Activated CD8-positive, alpha-beta memory T cell treated with anti-CD3 and anti-CD28 coated beads for 4 hours (primary cell): ENCODE measurements at regions not wholly inside any gene's neighbourhood (a gene's known extent, or its start where the extent isn't known, plus 50 kb on each side); places are given as distances from the start of the nearest gene placed in this dataset.

ENCODE experiments used
- DNase-seq, 2 donors: peaks; one replicate each; pipeline ENCODE4 v3.0.0-alpha.2; 2020; ENCODE audit warnings: low read depth in 2 of 2

DNA sequence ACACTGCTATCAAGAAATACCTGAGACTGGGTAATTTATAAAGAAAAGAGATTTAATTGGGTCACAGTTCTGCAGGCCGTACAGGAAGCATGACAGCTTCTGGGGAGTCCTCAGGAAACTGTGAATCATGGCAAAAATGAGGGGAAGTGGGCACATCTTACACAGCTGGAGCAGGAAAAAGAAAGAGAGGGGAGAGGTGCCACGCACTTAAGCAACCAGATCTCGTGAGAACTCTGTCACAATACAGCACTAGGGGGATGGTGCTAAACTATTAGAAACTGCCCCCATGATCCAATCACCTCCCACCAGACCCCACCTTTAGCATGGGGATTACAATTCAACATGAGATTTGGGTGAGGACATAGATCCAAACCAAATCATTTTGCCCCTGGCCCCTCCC is 105.5 kb upstream of the CPLX2 start:
- DNase-seq: no peak

DNA sequence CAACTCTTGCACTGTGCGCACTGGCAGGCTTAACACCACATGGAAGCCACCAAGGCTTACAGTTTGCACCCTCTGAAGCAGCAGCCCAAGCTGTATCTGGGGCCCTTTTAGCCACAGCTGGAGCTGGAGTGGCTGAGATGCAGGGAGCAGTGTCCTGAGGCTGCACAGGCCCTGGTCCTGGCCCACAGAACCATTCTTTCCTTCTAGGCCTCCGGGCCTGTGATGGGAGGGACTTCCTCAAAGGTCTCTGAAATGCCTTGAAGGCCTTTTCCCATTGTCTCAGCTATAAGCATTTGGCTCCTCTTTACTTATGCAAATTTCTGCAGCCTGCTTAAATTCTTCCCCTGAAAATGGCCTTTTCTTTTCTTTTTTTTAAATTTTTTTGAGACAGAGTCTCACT is 104.4 kb upstream of the CPLX2 start:
- no peak for DNase-seq

DNA sequence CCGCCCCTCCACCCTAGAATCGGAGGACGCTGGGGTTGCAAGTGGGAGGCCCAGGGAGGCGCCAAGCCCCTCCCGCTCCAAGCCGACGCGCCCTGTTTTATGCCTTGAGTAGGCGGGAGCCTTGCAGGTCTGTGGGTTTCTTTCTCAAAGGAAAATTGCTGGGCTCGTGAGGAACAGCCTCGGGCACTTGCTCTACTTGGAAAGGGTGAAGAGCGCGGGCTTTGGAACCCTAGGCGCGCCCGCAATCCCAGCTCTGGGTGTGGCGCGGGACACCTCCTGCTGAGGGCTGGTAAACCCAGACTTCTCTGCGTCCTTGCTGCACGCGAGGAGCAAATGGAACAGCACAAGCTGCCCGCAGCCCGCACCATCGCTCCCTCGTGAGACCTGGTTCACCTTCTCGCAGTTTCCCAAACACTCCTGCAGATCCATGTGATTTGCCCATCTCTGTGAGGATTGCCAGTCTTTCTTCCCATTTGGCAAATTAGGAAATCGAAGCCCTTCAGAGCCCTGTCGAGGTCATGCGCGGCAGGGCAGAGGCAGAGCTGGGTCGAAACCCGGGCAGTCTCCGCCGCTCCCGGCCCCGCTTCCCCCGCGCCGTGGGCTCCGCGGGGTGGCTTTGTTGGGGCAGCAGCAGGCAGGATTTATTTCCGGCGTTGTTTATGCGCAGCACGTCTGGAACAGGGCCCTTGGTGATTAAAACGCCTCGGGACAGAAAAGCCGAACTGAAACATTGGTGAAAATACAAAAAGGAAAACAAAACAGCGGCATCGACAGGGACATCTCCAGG is 98.4 kb upstream of the CPLX2 start:
- DNase-seq: no peak

- no peak for DNase-seq
Observed at GRCh38 chr5:175773534-175774070, 97.8 kb upstream of the CPLX2 start.

DNA sequence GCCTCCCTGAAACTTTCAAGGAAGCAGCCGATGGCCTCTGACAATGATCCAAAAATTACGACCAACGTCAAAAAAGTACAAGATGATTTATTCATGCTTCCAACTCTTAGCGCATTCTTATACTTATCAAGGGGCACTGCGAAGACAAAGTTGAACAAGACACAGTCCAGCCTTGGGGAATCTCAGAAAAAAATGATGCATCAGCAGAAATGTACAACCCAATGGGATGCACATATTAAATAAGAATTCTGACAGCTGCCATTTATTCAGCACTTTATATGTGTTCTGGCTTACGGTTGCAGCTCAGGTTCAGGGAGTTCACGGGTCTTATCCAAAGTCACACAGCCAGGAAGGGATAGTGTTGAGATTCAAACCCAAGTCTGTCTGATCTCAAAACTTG is 96.0 kb upstream of the CPLX2 start:
- no peak for DNase-seq

DNA sequence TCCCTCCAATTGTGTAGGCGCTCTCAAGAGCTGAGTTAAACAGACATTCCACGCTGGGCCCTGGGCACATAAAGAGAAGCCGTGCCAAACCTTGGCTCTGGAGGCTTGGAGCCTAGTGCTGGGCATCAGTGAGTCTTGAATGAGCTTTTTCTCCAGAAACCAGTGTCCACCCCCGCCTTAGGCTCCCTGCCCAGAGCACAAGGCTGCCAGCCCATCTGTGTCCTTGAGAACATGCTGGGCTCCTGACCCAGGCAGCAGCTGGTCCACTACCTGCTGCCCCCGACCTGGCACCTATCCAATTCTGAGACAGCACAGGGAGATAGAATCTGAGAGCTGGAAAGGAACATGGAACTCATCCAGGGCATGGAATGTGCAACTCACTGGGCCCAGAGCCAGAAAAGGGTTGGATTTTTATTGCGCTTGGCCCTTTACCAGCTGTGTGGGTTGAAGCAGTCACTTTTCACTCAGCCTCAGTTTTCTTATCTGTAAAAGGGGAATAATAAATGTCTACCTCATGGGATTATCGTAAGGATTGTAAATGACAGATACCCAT is 92.4 kb upstream of the CPLX2 start:
- no peak for DNase-seq

DNA sequence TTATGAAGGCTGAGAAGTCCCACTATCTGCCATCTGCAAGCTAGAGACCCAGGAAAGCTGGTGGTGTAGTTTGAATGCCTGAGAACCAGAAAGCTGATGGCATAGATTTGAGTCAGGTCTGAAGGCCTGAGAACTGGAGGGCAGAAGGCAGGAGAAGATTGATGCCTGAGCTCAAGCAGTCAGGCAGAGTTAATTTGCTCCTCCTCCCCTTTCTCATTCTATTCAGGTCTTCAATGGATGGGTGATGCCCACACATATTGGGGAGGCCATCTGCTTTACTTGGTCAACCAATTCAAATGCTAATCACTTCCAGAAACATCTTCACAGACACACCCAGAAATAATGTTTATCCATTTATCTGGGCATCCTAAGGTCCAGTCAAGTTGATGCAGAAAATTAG is 87.6 kb upstream of the CPLX2 start:
- no peak for DNase-seq

- no peak for DNase-seq
Observed at GRCh38 chr5:175784230-175784629, 87.1 kb upstream of the CPLX2 start.

- DNase-seq: no peak
Observed at GRCh38 chr5:175785681-175786080, 85.7 kb upstream of the CPLX2 start.

DNA sequence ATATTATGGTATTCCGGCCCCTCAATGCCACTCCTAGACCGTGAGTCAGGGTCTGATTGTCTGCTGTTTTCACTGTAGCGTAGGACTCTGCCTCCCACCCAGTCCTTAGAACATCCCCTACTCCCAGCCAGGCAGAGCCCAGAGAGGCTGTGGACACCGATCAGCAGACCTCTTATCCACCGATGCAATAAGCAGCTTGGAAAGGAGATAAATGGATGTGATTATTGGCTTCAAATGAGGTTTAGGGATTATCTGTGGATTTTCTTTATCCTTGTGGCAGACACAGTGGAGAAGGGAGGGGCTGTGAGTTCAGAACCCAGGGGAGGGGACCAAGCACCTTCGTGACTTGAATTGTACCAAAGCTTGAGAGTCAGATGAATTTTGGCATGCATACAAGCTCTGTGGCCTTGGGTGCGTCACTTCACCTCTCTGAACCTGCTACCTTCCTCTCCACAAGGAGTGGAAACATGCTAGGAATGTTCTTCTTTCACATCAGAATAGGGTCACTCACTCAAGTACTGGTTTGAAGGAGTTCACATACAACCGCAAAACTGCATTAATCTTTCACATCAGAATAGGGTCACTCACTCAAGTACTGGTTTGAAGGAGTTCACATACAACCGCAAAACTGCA is 83.1 kb upstream of the CPLX2 start:
- no peak for DNase-seq

DNA sequence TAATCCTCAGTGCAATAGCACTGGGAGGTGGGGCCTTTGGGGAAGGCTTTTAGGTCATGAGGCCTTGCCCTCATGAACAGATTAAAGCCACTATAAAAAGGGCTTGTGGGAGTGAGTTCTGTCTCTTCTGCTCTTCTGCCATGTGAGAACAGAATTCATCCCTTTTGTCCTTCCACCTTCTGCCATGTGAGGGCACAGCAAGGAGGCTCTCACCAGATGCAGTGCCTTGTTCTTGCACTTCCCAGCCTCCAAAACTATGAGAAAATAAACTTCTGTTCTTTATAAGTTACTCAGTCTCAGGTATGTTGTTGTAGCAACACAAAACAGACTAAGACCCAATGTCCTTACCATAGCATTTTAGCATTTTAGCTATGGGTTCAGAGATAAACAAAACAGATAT is 81.7 kb upstream of the CPLX2 start:
- DNase-seq: no peak

DNA sequence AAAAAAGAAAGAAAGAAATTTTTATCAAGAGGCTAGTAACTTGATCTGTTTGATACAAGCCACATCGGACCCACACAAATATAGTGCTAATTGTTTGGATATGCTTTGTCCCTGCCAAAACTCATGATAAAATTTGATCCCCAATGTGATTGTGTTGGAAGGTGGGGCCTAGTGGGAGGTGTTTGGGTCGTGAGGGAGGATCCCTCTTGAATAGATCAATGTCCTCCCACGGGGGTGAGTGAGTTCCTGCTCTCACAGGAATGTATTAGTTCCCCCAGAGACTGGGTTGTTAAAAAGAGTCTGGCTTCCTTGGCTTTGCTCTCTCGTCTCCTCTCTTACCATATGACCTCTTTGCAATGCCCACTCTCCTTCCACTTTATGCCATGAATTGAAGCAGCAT is 80.6 kb upstream of the CPLX2 start:
- no peak for DNase-seq

GRCh38 chr5:175795959-175796358 is 75.4 kb upstream of the CPLX2 start:
- DNase-seq: no peak

GRCh38 chr5:175796536-175797499 is 74.6 kb upstream of the CPLX2 start:
- DNase-seq: peak; percentile 24 to 42

- DNase-seq: no peak
Observed at GRCh38 chr5:175797521-175798038, 73.8 kb upstream of the CPLX2 start.

- no peak for DNase-seq
Observed at GRCh38 chr5:175798626-175799025, 72.8 kb upstream of the CPLX2 start.

DNA sequence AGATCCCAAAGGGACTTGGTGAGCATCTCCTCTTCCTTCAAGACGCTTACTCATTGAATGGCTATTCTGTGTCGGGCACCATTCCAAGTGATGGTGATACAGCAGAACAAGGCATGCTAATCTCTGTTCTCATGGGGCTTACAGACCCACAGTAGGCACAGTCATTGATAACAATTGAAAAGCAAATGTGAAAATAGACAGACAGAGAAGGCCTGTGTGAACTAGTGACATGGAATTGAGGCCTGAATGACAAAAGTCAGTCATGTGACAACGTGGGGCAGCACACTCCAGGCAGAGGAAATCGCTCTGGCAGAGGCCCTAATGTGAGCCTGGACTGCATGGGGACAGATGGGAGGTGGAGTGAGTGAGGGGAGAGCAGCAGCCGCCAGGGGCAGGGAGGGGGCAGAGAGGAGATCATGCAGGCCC is 70.7 kb upstream of the CPLX2 start:
- DNase-seq: no peak

- DNase-seq: no peak
Observed at GRCh38 chr5:175802361-175802760, 69.0 kb upstream of the CPLX2 start.

DNA sequence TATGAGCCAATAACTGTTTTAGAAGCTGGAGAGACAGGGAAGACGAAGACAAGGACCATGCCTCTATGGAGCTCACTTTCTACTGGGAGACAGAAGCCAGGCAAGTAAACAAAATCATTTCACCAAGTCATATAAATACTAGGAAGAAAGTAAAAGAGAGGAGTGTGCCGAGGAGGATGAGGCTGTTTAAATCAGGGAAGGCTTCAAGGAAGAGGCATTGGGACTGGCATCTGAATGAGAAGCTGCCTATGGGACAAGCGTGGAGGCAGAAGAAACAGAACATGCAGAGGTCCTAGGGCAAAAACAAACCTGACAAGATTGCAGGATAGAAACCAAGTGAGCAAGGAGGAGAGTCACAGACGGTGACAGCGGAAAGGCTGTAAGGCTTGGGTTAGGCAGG is 68.1 kb upstream of the CPLX2 start:
- DNase-seq: no peak

GRCh38 chr5:175803736-175804454 is 67.5 kb upstream of the CPLX2 start:
- DNase-seq: no peak
